ENCODE measurements at regions not wholly inside any gene's neighbourhood (a gene's known extent, or its start where the extent isn't known, plus 50 kb on each side); places are given as distances from the start of the nearest gene placed in this dataset.
"Not testable (repeated sequence)": the region's sequence is repeated elsewhere in the genome, so short reads cannot be mapped to it uniquely, and the experiment has no call there.

- no peak for DNase-seq (ENCODE audit: low spot score)
- FAIRE-seq, result no peak
These were observed 320.3 kb downstream of the DMAC1 start for GRCh38 chr9:7479300-7479699.

- DNase-seq (ENCODE audit: low spot score), result no peak
These were observed 320.9 kb downstream of the DMAC1 start for GRCh38 chr9:7478646-7479045.

GRCh38 chr9:7467186-7467585 is 332.4 kb downstream of the DMAC1 start:
- DNase-seq (ENCODE audit: low spot score), result no peak
- FAIRE-seq, result no peak

More at GRCh38 chr9:7478646-7479045, 320.9 kb downstream of the DMAC1 start:
- FAIRE-seq, result no peak

- no peak for FAIRE-seq
- no peak for DNase-seq (ENCODE audit: low spot score)
These were observed 337.8 kb downstream of the DMAC1 start for GRCh38 chr9:7461791-7462190.

- DNase-seq (ENCODE audit: low spot score), result no peak
- no peak for FAIRE-seq
These were observed 342.6 kb downstream of the DMAC1 start for GRCh38 chr9:7456793-7457530.

DNA sequence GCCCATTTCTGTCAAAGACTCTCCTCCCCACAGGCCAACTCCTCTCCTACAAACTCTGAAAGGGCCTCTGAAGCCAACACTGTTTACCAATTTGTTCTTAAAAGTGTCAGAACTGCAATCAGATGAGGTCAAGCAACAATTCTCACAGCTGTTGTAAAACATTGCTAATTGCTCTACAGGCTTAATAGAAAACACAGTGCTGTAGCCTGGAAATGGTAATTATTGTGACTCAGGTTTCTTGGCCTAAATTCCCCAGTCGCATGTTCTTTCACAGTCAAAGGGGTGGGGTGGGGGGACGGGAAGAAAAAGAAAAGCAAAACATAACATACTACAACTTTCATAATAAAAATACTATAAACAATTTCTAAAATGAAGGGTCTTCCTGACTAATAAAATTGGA is 343.2 kb downstream of the DMAC1 start:
- FAIRE-seq, result no peak
- no peak for DNase-seq (ENCODE audit: low spot score)

- FAIRE-seq (no peak), DNase-seq (ENCODE audit: low spot score) (no peak)
These were observed 345.0 kb downstream of the DMAC1 start for GRCh38 chr9:7454624-7455023.

DNA sequence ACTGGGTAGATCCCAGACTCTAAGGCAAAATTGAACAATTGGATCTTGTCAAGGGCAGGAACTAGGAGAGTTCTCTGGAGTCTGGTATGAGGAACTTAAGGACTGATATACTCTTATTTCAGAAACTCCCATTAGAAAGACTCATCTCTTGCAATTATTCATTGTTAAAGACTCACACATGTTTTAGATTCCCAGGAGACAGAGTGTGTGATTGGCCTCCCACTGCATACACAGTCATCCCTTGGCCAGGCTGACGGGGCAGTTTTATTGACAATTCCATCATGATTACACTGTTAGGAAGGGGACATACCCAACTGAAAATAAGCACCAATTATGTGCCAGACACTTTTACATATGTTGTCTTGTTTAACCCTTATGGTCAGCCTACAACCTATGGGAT is 347.2 kb downstream of the DMAC1 start:
- FAIRE-seq, result no peak
- DNase-seq (ENCODE audit: low spot score), result no peak

DNA sequence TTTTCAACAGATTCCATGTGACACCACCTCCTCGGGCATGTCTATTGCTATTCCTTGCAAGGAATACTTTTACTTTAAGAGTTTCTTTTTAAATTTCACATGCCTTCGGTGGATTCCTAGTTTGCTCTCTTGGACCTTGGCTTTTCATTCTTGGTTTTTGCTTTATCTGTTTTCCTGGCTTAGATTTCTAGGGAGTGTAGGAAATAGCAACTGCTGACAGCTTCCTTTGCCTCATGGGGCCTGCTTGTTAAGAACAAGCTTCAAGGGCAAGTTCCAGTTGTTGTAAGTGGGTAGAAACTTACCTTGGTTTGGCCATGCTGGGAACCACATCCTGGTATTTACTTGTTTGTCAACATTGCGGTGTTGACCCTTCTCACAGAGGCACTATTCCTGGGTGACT is 348.5 kb downstream of the DMAC1 start:
- DNase-seq (ENCODE audit: low spot score) (no peak), FAIRE-seq (no peak)

- DNase-seq (ENCODE audit: low spot score), result no peak
- FAIRE-seq, result no peak
These were observed 356.0 kb downstream of the DMAC1 start for GRCh38 chr9:7443541-7443940.

DNA sequence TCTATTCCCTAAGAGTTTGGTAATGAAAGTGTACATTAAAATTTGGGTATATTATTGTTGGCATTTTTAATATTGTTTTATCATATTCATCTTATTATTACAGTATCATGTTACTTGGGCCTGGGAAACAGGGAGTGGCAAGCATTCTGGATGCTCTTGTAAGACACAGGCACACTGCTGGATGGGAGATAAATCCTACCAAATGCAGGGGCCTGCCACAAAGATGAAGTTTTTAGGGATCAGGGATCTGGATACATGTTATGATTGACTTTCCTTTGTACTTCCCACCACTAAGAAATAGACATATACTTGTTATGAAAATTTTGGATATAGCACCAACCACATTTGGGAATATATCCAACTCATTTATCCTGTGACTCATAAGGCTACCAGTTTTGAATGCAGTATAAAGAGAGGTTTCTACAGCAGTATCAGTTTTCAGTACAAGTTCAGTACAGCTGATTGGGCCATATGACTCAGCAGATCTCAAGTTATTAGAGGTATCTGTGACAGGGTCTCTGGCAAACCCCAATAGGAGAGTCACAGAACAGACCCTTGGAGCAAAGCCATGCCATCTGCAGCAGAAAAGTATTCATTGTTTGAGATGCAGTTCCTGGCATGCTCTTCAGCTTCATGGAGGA is 360.1 kb downstream of the DMAC1 start:
- no peak for DNase-seq (ENCODE audit: low spot score)
- no peak for FAIRE-seq

DNA sequence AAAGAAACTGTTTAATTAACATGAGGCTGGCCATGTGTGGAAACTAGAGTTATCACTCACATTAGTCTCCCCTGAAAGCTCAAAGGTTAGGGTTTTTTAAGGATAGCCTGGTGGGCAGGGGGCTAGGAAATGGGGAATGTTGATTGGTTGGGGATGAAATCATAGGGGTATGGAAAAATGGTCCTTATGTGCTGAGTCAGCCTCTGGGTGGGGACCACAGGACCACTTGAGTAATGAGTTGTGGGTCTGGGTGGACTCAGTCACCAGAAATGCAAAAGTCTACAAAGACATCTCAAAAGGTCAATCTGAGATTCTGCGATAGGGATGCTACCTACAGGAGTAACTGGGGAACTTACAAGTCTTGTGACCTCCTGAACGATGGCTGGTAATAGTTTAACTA is 362.8 kb downstream of the DMAC1 start:
- no peak for FAIRE-seq
- DNase-seq (ENCODE audit: low spot score), result no peak

GRCh38 chr9:7433508-7434292 is 365.9 kb downstream of the DMAC1 start:
- FAIRE-seq, result no peak
- no peak for DNase-seq (ENCODE audit: low spot score)

DNA sequence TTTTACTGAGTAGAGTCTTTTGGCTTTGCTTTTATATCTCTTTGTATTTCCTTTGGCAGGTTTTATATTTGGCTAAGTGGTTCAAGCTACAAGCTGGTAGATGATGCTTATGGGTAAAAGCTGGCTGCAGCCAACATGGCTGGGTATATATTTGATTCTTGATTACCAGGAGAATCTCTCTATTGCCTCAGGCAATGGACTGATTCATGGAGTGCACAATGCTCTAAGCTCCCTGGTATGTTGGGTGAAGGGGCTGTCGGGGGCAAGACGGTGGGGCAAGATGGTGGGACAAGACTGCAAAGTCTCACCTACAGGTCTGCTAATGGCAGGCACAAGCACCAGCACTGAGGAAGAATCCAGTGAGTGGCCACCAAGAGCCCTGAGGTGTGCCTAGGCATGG is 366.6 kb downstream of the DMAC1 start:
- no peak for DNase-seq (ENCODE audit: low spot score)

DNA sequence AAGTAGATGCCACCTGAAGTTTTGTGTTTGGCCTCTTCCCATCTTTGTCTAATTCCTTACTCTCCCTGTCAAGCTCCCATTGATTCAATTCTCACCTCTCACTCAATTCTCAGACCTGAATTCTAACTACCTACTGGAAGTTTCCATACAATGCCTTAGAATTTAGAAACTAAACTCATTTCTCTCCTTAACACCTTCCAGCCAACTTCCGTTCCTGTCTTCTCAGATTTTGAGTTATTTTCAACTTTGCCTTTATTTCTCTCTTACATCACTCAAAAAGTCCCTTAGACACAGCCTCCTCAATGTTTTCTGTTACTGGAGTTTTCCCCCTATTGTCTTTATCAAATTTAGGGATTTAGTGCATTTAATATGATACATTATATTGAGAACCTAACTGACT is 382.2 kb downstream of the DMAC1 start:
- DNase-seq (ENCODE audit: low spot score); FAIRE-seq: not testable (repeated sequence)

More for the DNA sequence above, 366.6 kb downstream of the DMAC1 start:
- FAIRE-seq, result no peak

GRCh38 chr9:7415836-7416235 is 383.7 kb downstream of the DMAC1 start:
- FAIRE-seq, result no peak

GRCh38 chr9:7408845-7409244 is 390.7 kb downstream of the DMAC1 start:
- DNase-seq (ENCODE audit: low spot score) (no peak), FAIRE-seq (no peak)

More at GRCh38 chr9:7415836-7416235, 383.7 kb downstream of the DMAC1 start:
- no peak for DNase-seq (ENCODE audit: low spot score)

DNA sequence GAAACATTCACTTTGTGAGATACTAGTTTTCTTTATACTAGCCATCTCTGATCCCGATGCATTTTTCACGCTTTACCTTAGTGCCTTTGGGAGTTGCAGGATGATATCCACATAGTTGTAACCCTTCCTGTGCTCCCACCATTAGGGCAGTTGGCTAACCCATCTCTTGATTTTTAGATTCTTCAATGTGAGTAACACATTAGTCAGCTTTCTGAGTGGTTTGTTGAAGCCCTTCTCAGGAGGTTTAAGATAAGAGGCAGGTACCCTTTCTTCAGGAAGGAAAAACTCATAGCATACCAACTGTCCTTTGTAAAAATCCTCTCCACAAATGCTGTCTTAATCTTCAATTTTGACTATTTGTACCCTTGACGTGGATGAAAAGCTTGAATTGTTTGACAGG is 392.3 kb downstream of the DMAC1 start:
- DNase-seq (ENCODE audit: low spot score) (no peak), FAIRE-seq (no peak)

DNA sequence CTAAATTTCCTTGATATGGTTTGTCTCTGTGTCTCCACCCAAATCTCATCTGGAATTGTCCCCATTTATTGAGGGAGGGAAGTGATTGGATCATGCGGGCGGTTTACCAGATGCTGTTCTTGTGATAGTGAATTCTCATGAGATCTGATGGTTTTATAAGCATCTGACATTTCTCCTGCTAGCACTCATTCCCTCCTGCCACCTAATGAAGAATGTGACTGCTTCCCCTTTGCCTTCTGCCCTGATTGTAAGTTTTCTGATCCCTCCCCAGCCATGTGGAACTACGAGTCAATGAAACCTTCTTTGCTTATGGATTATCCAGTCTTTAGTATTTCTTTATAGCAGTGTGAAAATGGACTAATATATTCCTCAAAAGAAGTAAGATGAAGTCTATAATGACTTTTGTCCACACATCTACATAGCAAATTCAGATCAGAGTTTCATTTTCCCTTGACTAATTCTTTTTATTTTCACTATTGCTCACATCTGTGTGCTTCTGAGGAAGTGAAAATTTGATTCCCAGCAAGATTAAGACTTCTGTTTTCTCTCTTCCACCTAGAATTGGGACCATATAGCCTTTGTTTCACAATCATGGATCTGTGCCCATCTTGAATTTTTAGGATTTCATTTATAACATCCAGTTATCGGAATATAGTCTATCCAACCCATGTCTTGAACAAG is 393.5 kb downstream of the DMAC1 start:
- FAIRE-seq (no peak), DNase-seq (ENCODE audit: low spot score) (no peak)

DNA sequence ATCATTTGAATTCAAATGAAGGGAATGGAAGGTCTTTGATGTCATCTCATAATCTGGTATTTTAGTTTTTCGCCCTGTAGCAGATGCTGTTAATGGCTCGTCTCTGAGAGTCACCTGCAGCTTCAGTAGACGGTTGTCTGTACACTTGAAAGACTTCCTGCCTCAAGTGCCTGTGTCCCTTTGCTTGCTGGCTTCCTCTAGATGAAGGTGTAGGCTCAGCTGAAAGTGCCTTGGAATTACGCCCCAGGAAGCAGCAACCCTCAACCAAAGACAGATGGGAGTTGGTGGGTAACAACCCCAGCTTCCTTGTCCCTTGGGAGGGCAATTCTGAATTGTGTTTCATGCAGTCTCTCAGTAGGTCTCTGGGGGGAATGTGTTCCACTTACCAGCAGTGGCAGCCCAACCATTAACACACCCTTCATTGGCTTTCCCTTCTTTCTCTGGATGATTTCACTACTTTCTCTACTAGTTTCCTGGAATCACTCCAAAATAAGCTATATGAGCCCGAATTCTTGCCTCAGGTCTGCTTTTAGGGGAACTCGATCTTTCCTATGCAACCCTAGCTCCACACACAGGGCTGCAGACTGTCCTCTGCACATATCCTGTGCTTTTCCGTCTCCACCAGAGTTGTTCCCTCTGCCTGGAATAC is 395.6 kb downstream of the DMAC1 start:
- DNase-seq (ENCODE audit: low spot score) (no peak), FAIRE-seq (no peak)

DNA sequence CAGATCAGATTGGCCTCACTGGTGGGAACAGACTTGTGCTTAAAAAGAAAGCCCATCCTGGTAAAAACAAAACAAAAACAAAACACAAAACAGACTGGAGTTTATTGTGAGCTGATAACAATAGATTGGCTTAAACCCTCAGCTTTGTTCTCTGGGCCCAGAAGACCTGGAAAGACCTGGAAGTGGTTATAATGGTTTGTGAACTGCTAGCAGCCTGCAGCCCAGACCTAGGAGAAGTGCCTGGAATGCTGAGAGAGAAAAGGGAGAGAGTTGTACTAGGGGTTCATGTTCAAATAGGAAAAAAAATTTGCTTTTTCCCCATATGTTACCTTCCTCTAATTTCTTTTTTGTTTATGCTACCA is 396.6 kb downstream of the DMAC1 start:
- no peak for FAIRE-seq
- no peak for DNase-seq (ENCODE audit: low spot score)
